SK-N-MC (cell line): ENCODE measurements at regions not wholly inside any gene's neighbourhood (a gene's known extent, or its start where the extent isn't known, plus 50 kb on each side); places are given as distances from the start of the nearest gene placed in this dataset.

Source experiments
- EZH2 ChIP-seq: fragments of 200-600 bp; sonication (generic); IDR thresholded peaks from one replicate; pipeline ENCODE4 v1.6.1; 2017; ENCODE audit warnings: antibody characterized with exemption
- POLR2AphosphoS5 ChIP-seq: IDR thresholded peaks from 2 replicates; pipeline ENCODE4 v1.6.1; 2012; ENCODE audit warnings: mild to moderate bottlenecking, low read depth, low read length, borderline replicate concordance

GRCh38 chr2:15734674-15735483 is 143.2 kb downstream of the DDX1 start:
- TF ChIP-seq POLR2AphosphoS5 (no peak), EZH2 (no peak)
